GM12873 (cell line): ENCODE measurements at regions not wholly inside any gene's neighbourhood (a gene's known extent, or its start where the extent isn't known, plus 50 kb on each side); places are given as distances from the start of the nearest gene placed in this dataset.

Experiments
- TF ChIP-seq, protein P1 (sequence below): IDR thresholded peaks from 2 replicates; pipeline ENCODE4 v1.5.1; 2012; ENCODE audit warnings: low read depth, mild to moderate bottlenecking, moderate library complexity, low read length, control low read depth; ENCODE audit not compliant: insufficient read depth; ENCODE audit errors: missing control alignments

DNA sequence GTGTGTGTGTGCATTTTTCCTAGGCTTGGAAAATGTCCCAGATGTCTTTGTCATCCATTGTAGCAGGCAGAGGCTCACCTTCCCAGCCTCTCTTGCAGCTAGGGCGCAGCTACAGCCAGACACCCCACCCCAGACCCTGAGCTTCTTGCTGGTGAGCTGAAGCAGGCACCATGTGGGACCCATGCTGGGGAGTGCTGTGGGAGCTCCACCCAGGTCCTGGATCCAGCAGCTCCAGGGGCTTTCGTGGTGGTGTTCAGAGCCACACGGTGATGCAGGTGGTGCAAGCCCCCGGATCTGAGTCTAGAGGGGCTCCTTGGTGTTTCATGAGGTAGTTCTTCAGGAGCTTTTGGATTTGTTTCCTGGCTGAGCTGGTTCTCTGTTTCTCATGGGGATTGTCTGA, 56.0 kb upstream of the ZFP64 start:
- TF ChIP-seq, protein P1, sequence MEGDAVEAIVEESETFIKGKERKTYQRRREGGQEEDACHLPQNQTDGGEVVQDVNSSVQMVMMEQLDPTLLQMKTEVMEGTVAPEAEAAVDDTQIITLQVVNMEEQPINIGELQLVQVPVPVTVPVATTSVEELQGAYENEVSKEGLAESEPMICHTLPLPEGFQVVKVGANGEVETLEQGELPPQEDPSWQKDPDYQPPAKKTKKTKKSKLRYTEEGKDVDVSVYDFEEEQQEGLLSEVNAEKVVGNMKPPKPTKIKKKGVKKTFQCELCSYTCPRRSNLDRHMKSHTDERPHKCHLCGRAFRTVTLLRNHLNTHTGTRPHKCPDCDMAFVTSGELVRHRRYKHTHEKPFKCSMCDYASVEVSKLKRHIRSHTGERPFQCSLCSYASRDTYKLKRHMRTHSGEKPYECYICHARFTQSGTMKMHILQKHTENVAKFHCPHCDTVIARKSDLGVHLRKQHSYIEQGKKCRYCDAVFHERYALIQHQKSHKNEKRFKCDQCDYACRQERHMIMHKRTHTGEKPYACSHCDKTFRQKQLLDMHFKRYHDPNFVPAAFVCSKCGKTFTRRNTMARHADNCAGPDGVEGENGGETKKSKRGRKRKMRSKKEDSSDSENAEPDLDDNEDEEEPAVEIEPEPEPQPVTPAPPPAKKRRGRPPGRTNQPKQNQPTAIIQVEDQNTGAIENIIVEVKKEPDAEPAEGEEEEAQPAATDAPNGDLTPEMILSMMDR = no peak

DNA sequence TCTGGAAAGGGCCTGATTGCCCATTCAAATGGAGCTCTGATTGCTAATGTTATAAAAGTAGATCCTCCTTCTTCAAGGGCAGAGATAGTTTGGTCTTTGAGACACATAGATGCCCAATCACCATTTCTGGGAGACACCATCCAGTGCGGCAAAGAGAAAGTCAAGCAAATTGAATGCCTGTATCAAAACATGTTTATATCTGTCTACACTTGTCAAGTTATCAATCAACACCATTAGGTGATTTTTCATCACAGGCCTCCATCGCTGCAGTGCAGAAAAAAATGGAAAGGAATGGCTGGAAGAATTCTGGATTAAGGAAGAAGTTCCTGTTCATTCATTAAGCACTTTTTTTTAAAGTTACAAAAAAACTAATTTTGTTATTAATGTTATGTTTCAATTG, 54.8 kb upstream of the ZFP64 start:
- TF ChIP-seq, protein P1 = no peak

DNA sequence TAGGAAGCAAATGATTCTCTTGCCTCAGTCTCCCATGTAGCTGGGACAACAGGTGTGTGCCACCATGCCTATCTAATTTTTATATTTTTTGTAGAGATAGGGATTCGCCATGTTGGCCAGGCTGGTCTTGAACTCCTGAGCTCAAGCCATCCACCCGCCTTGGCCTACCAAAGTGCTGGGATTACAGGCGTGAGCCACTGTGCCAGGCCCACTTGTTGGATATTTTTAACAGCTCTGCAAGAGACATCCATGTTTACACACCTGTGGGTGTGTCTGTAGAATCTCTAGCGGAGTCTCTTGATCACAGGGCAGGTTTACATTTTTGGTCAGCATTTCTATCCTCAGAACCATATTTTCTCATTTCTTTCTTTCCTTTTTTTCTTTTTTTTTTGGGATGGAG, 53.1 kb upstream of the ZFP64 start:
- TF ChIP-seq, protein P1 = no peak

DNA sequence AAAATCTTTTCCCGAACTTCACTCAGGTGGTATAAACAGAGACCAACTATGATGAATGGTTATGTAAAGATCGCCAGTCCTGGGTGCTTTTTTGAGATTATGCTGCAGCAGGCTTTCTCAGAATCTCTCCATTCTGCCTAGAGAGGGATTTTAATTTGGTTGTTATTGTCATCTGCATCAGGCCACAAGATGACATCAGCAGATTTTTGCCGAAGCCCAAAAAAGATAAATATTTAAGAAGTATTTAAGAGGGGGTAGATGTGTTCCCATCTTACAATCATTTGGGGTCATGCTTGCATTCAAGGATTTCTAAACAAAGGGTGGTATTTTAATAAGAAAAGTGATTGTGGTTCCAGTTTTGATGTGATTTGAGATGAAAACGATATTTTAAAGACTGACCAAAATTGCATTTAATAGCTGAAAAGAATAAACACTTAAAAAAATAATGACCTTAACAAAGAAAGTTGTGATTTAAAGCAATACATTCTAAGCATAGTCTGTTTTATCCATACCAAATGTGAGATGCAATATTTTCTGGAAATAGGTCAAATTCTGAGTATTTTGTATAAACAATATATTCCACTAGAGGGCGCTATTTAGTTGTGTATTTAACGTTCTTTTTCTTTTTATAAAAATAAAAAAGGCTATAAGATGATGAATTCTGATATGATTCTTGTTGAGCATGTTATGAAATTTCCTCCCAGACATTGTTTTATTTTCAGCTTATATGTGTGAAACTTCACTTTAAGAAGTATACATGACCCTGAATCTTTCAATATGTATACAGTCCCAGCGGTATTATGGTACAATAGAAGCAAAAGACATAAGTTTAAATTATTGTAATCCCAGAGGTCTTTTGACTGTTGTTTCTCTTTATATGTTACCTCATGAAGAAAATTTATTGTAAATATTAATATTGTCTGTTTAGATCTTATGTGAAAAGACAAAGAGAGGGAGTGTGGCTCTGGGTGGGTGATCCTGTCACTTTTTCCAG, 51.0 kb upstream of the ZFP64 start:
- TF ChIP-seq, protein P1 = no peak
